KMS-11 (cell line): ENCODE measurements at regions not wholly inside any gene's neighbourhood (a gene's known extent, or its start where the extent isn't known, plus 50 kb on each side); places are given as distances from the start of the nearest gene placed in this dataset.
A peak's percentile ranks its signal among the peaks of the same experiment; 100 is the strongest.

Source experiments
- H2AFZ ChIP-seq: fragments of 200-600 bp; sonication (generic); 2 replicates; pipeline ENCODE4 v1.6.1; 2016; ENCODE audit warnings: antibody characterized with exemption, mixed run types, low read depth
- H3K27ac ChIP-seq: fragments of 200-600 bp; sonication (generic); 2 replicates; pipeline ENCODE4 v1.6.1; 2016; ENCODE audit warnings: mild to moderate bottlenecking, mixed run types
- H3K27me3 ChIP-seq: fragments of 200-600 bp; sonication (generic); 2 replicates; pipeline ENCODE4 v1.6.1; 2017; ENCODE audit warnings: mild to moderate bottlenecking, low read depth, mixed run types, moderate library complexity; ENCODE audit not compliant: insufficient read depth
- H3K36me3 ChIP-seq: fragments of 200-600 bp; sonication (generic); 2 replicates; pipeline ENCODE4 v1.6.1; 2017; ENCODE audit warnings: mild to moderate bottlenecking, mixed run types; ENCODE audit not compliant: insufficient read depth
- H3K4me1 ChIP-seq: fragments of 200-600 bp; sonication (generic); 2 replicates; pipeline ENCODE4 v1.6.1; 2016; ENCODE audit warnings: mild to moderate bottlenecking, low read depth, mixed run types; ENCODE audit not compliant: poor library complexity, severe bottlenecking
- H3K4me2 ChIP-seq: fragments of 200-600 bp; sonication (generic); 2 replicates; pipeline ENCODE4 v1.7.0; 2016; ENCODE audit warnings: mild to moderate bottlenecking, mixed run types
- H3K4me3 ChIP-seq: fragments of 200-600 bp; sonication (generic); IDR thresholded peaks from 2 replicates; pipeline ENCODE4 v1.6.1; 2017; ENCODE audit warnings: low read depth, low read length, mixed read lengths; ENCODE audit not compliant: insufficient read depth
- H3K79me2 ChIP-seq: fragments of 200-600 bp; sonication (generic); 2 replicates; pipeline ENCODE4 v1.6.1; 2016; ENCODE audit warnings: low read depth, mixed run types; ENCODE audit not compliant: insufficient read depth
- H3K9ac ChIP-seq: fragments of 200-600 bp; sonication (generic); 2 replicates; pipeline ENCODE4 v1.6.1; 2016; ENCODE audit warnings: mild to moderate bottlenecking, mixed run types
- H4K20me1 ChIP-seq: fragments of 200-600 bp; sonication (generic); 2 replicates; pipeline ENCODE4 v1.6.1; 2016; ENCODE audit warnings: mild to moderate bottlenecking, mixed run types; ENCODE audit not compliant: insufficient read depth
- CTCF ChIP-seq: fragments of 200-600 bp; sonication (generic); conservative IDR thresholded peaks from 2 replicates; pipeline ENCODE4 v1.6.1; 2017; ENCODE audit warnings: low read depth, mild to moderate bottlenecking, antibody characterized with exemption, low read length, moderate library complexity, mixed read lengths

- H3K27ac ChIP-seq: no peak overlapping the region
- H3K36me3 ChIP-seq: no peaks in the 10 kb centered on the region
- H3K4me3 ChIP-seq: no peak overlapping the region
- H3K9ac ChIP-seq: no peak overlapping the region
- H2AFZ ChIP-seq: peak overlapping the region; percentile 15; the same call in 1 of the 2 replicates
- no peaks in the 10 kb centered on the region for H3K4me1 ChIP-seq
- H3K4me2 ChIP-seq: no peak overlapping the region
- H3K27me3 ChIP-seq: no peaks in the 10 kb centered on the region
- no peaks in the 10 kb centered on the region for H3K79me2 ChIP-seq
- no peak for TF ChIP-seq CTCF
- H4K20me1 ChIP-seq: no peaks in the 10 kb centered on the region
Observed at GRCh38 chr7:142413280-142414000, 155.6 kb upstream of the PRSS58 start.

GRCh38 chr7:142412551-142413193 lies 154.8 kb upstream of the PRSS58 start:
- H3K9ac ChIP-seq: no peak overlapping the region
- no peaks in the 10 kb centered on the region for H3K79me2 ChIP-seq
- peak; percentile 96 for TF ChIP-seq CTCF
- no peak overlapping the region for H3K4me2 ChIP-seq
- H3K36me3 ChIP-seq: no peaks in the 10 kb centered on the region
- H3K4me1 ChIP-seq: no peaks in the 10 kb centered on the region
- H3K27me3 ChIP-seq: no peaks in the 10 kb centered on the region
- H3K4me3 ChIP-seq: no peak overlapping the region
- no peak overlapping the region for H3K27ac ChIP-seq
- peak overlapping the region; percentile 15; the same call in 1 of the 2 replicates for H2AFZ ChIP-seq
- H4K20me1 ChIP-seq: no peaks in the 10 kb centered on the region

GRCh38 chr7:142409471-142409870 lies 151.6 kb upstream of the PRSS58 start:
- no peak overlapping the region for H3K9ac ChIP-seq
- no peaks in the 10 kb centered on the region for H3K36me3 ChIP-seq
- no peak for TF ChIP-seq CTCF
- no peaks in the 10 kb centered on the region for H3K79me2 ChIP-seq
- no peak overlapping the region for H3K4me2 ChIP-seq
- H2AFZ ChIP-seq: no peak overlapping the region
- no peak overlapping the region for H3K4me3 ChIP-seq
- no peaks in the 10 kb centered on the region for H3K27me3 ChIP-seq
- no peaks in the 10 kb centered on the region for H3K4me1 ChIP-seq
- no peak overlapping the region for H3K27ac ChIP-seq
- H4K20me1 ChIP-seq: no peaks in the 10 kb centered on the region

- Histone ChIP-seq H3K27me3 (no peaks in the 10 kb centered on the region), H3K4me3 (no peak overlapping the region), H3K36me3 (no peaks in the 10 kb centered on the region), H4K20me1 (no peaks in the 10 kb centered on the region), H3K9ac (no peak overlapping the region), H3K79me2 (no peaks in the 10 kb centered on the region), H2AFZ (no peak overlapping the region), H3K27ac (no peak overlapping the region), H3K4me2 (no peak overlapping the region), H3K4me1 (no peaks in the 10 kb centered on the region)
- no peak for TF ChIP-seq CTCF
Observed at GRCh38 chr7:142408794-142409193, 150.9 kb upstream of the PRSS58 start.
